ENCODE measurements at regions not wholly inside any gene's neighbourhood (a gene's known extent, or its start where the extent isn't known, plus 50 kb on each side); places are given as distances from the start of the nearest gene placed in this dataset.

DNA sequence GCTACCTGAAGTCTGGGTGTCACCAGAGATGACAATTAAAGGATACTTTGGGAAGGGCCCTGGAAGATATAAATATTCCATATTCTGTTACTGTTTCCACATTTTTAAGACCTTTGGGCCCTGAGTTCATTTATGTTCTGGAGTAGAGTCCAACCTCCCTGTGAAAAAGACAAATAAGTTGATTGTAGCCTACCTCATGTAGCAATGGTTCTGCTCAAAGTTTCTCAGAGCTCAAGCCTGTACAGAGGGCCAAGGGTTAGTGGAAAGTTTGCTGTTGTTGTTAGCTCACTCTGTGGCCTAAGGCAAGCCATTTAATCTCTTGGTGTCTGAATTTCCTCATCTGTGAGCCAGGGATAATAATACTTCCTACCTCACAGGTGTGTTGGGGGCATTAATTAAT lies 284.7 kb upstream of the DDHD1 start:
- TF ChIP-seq BHLHE40 (IDR thresholded peaks at IDR 0.05; ENCODE audit: borderline replicate concordance) (no peak), LEF1 (IDR thresholded peaks at IDR 0.05; ENCODE audit: borderline replicate concordance) (no peak), ARNT (IDR thresholded peaks at IDR 0.05) (no peak), NFRKB (IDR thresholded peaks at IDR 0.05) (no peak), SUZ12 (IDR thresholded peaks at IDR 0.05) (no peak), FOXM1 (IDR thresholded peaks at IDR 0.05; ENCODE audit: borderline replicate concordance) (no peak), ZNF384 (IDR thresholded peaks at IDR 0.05) (no peak), ELF4 (IDR thresholded peaks at IDR 0.05) (no peak)
- TF ChIP-seq, protein P1, sequence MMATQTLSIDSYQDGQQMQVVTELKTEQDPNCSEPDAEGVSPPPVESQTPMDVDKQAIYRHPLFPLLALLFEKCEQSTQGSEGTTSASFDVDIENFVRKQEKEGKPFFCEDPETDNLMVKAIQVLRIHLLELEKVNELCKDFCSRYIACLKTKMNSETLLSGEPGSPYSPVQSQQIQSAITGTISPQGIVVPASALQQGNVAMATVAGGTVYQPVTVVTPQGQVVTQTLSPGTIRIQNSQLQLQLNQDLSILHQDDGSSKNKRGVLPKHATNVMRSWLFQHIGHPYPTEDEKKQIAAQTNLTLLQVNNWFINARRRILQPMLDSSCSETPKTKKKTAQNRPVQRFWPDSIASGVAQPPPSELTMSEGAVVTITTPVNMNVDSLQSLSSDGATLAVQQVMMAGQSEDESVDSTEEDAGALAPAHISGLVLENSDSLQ (IDR thresholded peaks at IDR 0.05), result no peak

All from HEK293T (cell line).